NCI-H446 treated with DMSO at 0.1 percent for 48 hours (cell line): ENCODE measurements at regions not wholly inside any gene's neighbourhood (a gene's known extent, or its start where the extent isn't known, plus 50 kb on each side); places are given as distances from the start of the nearest gene placed in this dataset.

Source experiments
- DNase-seq: peaks from one replicate; lab custom pipeline; 2025; lab: John Stamatoyannopoulos, UW

DNA sequence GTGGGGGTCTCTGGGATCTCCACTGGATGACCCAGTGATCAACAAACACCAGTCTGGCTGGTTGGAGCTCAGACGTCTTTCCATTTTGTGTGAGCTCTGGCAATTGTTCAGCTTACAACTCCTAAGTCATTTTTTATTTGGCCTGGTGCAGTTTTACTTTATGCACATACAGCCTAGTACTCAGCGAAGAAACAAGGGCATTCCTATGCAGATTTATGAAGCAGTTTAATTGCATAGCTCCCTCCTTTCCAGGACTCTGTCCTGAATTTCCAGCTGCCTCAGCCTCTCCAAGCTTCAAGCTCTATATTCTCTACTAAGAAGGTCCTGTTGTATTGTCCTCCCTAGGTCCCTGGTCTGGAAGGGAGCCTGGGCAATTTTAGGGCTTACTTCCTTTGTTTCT lies 145.6 kb upstream of the GALNT17 start:
- no peak for DNase-seq

DNA sequence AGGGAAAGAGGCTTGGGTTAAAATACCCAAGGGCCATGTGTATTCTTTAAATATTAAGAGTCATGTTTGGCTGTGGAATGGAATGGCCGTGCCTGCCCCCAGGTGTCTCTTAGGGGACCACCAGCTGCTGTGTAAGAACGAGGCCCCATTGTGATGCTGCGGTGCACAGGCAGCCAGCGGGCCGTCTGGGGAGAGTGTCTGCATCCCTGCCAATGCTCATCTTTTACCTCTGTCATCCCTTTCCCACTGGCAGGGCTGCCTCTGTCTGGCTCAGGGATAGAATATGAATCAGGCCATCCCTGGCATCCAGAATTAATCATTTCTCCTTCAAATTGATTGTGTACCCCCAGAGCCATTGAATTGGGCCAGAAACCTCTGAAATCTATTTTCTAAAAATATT lies 137.8 kb upstream of the GALNT17 start:
- no peak for DNase-seq

DNA sequence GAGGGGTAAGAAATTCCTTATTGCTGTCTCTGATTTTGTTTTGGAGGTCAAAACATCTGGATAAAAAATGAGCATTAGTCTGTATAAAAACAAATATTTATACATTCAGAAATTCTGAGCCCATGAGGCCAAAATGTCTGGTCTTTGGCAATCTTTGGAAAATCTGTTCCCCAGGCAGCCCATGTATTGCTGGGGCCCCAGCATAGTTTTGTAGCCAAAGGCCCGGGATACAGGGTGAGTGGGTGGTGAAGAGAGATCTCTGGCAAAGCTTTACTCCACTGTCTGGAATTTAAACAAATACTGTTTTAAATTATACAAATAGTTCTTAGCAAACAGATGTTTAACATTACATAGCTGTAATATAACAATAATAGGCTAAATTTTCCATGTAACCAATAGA lies 134.7 kb upstream of the GALNT17 start:
- no peak for DNase-seq

DNA sequence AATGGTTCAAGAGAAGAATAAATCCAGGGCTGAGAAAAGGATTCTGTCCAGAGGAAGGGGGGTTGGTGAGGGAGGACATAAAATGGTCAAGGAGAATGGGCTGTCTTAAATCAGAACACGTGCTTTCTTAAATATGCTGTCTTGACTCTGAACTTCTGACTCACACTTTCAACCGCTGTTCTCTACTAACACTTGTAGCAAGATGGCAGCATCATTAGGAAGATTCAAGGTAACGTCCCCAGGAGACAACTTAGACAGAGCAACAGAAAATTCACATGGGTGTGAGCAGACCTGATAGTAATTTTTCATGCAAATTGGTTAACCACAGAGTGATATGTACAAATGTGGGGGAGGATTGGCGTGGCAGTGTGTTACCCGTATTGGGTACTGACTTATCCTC lies 126.8 kb upstream of the GALNT17 start:
- no peak for DNase-seq

DNA sequence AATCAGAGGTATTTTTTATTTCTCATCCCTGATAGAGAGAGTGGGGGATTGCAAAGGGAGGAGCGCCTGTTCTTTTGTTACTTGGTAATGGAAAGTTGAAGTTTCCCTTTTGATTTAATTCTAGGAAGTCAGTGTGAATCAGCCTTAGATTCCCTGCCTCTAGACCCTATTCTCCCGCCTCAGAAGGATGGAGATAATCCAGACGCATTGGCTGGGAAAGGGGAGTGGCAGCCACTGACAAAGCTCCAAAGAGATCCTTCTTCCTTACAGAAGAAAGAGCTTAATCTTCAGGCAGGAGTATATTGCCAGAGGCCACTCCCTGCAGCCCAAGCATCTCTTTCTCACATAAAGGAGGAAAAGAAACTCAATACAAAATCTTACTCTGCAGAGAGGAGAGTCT lies 122.3 kb upstream of the GALNT17 start:
- no peak for DNase-seq

DNA sequence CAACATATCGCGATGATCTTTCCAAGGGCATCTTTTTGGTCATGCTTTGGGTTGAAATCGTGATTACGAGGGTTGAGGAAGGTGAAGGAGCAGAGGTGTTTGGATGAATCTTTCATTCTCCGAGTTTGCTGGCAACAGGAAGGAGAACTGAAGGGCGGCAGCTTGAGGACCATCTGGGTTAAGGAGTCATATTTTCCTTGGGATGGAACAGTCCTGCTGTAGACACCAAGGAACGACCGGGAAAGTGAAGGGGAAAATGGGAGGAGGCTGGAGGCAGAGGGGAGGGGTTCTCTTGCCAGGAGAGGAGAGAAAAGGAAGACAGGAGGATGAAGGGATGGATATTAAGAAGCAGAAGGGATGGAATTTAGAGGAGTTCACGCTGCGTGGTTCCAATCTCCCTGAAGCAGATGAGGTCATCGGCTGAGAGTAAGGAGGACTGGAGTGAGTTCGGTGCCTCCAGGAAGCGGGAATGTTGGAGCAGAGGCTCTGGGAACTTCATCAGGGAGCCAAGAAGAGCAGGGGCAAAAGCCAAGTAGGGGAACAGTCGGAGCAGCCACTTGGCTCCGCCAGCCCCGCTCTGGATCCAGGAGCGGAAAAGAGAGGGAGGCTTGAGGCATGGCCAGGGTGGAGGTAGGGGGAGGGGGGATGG lies 116.6 kb upstream of the GALNT17 start:
- DNase-seq, result no peak

DNA sequence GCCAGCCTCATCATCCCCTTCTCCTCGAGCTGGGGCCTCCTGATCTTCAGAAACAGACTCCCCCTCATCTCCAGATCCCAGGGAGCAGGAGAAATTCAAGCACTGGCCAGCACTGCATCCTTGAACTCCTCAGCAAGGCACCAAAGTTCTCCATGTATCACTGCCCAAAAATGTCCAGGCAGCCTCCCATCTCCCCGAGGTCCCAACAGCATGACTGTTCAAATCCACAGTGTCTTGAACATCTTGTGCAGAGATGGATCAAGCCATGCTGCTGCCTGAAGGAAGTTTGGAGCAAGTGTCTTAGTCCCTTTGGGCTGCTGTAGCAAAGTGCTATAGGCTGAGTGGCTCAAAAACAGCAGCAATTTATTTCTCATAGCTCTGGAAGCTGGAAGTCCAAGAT lies 115.5 kb upstream of the GALNT17 start:
- no peak for DNase-seq

DNA sequence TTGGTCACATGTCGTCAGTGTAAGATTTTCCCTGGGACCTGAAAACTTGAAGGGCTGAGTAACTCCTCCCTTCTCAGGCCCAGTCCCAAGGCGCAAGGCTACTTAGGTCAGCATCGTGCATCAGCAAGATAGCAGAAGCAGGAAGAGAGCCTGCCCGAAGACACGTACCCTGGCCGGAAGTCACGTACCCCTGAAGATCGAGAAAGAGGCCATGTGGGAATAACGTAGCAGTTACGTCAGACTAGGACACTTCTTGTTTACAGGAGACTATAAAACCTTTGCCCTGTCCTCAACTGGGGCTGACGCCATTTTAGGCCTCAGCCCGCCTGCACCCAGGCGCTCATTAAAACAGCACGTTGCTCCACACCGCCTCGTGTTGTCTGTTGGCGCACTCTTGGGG lies 114.3 kb upstream of the GALNT17 start:
- DNase-seq, result no peak

DNA sequence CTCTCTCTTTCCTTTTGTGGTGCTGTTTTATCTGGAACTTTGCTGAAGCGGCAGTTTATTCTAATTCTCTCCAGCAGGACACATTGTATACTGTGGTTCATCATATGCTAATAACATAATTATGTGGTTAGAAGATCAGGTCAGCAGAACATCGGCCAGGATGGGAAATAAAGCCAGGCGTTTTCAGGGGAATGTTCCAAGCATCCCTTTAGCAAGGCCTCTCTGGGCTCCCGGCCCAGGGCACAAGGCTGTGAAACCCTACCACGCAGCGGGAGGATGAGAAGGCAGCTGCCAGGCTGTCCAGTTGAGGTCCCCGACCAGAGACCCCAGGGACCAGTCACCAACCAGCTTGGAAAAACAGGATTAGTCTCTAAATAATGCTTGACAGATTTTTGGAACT lies 112.2 kb upstream of the GALNT17 start:
- no peak for DNase-seq

DNA sequence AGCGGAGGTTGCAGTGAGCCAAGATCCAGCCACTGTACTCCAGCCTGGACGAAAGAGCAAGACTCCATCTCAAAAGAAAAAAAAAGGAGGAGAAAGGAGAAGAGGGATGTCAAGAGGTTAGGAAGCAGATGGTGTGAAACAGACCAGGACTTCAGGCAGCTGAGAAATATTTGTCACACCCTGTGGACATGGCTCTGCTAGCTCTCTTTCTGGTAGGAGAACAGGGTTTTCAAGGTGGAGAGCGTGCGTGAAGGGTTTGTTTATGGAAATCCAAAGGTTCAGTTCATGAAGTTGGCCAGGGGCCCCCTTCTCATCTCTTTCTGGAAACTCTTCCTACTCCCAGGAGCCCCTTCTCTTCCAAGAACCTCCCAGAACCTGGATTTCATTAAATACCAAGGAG lies 110.8 kb upstream of the GALNT17 start:
- DNase-seq, result no peak

DNA sequence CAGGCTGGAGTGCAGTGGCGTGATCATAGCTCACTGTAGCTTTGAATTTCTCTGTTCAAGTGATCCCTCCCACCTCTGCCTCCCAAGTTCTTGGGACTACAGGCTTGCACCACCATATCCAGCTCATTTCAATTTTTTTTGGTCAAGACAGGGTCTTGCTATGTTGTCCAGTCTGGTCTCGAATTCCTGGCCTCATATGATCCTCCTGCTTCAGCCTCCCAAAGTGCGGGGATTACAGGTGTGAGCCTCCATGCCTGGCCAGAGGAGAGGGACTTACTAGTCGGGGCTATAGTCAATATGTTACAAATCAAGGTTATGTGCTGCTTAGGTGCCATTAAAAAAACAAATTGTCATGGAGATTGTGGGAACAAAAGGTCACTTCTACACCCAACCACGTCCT lies 105.3 kb upstream of the GALNT17 start:
- no peak for DNase-seq

DNA sequence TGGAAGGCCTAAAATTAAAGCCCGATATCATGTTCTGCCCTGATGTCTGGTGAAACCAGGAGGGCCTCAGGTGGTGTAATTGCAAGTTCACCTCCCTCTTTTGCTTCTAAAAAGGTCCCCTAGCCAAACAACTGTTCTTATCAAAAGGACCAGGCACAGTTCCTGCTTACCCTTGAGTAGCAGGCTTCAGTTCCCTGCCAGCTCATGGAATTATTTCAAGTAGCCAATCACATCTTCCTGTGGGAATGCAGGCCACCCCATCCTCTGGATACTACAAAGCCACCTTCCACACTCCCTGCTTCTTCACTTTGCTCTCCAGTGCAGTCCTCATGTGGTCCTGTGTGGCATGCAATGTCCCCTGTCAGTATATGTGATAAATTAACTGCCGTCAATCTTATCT lies 97.7 kb upstream of the GALNT17 start:
- no peak for DNase-seq

DNA sequence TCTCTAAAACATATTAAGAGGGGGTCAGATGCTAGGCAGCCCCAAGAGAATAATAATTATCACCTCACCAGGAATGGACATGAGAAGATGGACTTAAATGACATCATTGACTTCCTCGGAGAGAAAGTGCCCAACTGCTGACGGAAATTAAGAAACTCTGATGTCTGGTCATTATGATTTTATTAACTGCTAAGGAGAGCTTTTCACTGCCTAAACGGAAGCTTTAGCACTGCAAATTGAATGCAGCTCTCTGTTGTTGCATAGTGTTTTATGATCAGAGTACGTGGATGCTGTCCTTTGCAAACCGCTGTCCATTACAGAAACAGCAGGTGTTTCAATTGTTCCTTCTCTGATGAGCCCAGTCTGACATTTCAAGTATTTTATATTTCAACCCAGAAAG lies 89.4 kb upstream of the GALNT17 start:
- no peak for DNase-seq

DNA sequence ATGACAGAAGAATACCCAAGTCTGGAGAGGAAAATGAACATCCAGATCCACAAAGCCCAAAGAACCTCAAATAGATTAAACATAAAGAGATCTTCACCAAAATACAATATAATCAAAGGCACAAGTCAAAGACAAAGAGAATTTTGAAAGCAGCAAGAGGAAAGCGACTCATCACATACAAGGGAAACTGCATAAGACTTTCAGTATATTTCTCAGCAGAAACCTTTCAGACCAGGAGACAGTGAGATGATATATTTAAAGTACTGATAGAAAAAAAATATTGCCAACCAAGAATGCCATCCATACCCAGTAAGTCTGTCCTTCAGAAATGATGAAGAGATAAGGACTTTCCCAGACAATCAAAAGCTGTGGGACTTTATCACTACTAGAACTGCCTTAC lies 81.5 kb upstream of the GALNT17 start:
- DNase-seq, result no peak

DNA sequence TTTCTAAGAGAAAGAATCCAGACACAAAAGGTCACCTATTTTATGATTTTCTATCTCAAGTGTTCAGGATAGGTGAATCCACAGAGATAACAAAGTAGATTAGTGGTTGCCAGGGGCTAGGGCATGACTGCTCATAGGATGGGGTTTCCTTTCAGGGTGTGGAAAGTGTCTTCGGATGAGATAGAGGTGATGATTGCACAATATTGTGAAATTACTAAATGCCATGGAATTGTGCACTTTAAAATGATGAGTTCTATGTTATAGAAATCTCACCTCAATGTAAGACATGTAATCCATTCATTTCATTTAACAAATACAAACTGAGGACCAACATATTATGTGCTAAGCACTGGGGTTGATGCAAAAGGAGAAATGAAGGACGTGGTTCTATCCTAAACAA lies 76.4 kb upstream of the GALNT17 start:
- DNase-seq, result no peak

DNA sequence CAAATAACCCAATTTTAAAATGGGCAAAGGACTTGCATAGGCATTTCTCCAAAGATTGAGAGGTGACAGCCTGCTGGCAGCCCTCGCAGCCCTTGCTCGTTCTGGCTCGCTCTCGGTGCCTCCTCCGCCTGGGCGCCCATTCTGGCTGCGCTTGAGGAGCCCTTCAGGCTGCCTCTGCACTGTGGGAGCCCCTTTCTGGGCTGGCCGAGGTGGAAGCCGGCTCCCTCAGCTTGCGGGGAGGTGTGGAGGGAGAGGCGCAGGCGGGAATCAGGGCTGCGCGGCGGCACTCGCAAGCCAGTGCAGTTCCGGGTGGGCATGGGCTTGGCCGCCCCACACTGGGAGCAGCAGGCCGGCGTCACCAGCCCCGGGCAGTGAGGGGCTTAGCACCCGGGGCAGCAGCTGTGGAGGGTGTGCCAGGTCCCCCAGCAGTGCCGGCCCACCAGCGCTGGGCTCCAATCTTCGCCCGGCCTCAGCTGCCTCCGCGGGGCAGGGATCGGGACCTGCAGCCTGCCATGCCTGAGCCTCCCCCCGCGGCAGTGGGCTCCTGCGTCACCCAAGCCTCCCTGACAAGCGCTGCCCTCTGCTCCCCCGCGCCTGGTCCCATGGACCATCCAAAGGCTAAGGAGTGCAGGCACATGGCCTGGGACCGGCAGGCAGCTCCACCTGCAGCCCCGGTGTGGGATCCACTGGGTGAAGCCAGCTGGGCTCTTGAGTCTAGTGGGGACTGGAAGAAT lies 54.0 kb upstream of the GALNT17 start:
- DNase-seq, result no peak
